KMS-11 (cell line): ENCODE measurements at regions not wholly inside any gene's neighbourhood (a gene's known extent, or its start where the extent isn't known, plus 50 kb on each side); places are given as distances from the start of the nearest gene placed in this dataset.

ENCODE experiments used
- H2AFZ ChIP-seq: fragments of 200-600 bp; sonication (generic); 2 replicates; pipeline ENCODE4 v1.6.1; 2016; ENCODE audit warnings: antibody characterized with exemption, mixed run types, low read depth
- H3K27ac ChIP-seq: fragments of 200-600 bp; sonication (generic); 2 replicates; pipeline ENCODE4 v1.6.1; 2016; ENCODE audit warnings: mild to moderate bottlenecking, mixed run types
- H3K27me3 ChIP-seq: fragments of 200-600 bp; sonication (generic); 2 replicates; pipeline ENCODE4 v1.6.1; 2017; ENCODE audit warnings: mild to moderate bottlenecking, low read depth, mixed run types, moderate library complexity; ENCODE audit not compliant: insufficient read depth
- H3K36me3 ChIP-seq: fragments of 200-600 bp; sonication (generic); 2 replicates; pipeline ENCODE4 v1.6.1; 2017; ENCODE audit warnings: mild to moderate bottlenecking, mixed run types; ENCODE audit not compliant: insufficient read depth
- H3K4me1 ChIP-seq: fragments of 200-600 bp; sonication (generic); 2 replicates; pipeline ENCODE4 v1.6.1; 2016; ENCODE audit warnings: mild to moderate bottlenecking, low read depth, mixed run types; ENCODE audit not compliant: poor library complexity, severe bottlenecking
- H3K4me2 ChIP-seq: fragments of 200-600 bp; sonication (generic); 2 replicates; pipeline ENCODE4 v1.7.0; 2016; ENCODE audit warnings: mild to moderate bottlenecking, mixed run types
- H3K4me3 ChIP-seq: fragments of 200-600 bp; sonication (generic); IDR thresholded peaks from 2 replicates; pipeline ENCODE4 v1.6.1; 2017; ENCODE audit warnings: low read depth, low read length, mixed read lengths; ENCODE audit not compliant: insufficient read depth
- H3K79me2 ChIP-seq: fragments of 200-600 bp; sonication (generic); 2 replicates; pipeline ENCODE4 v1.6.1; 2016; ENCODE audit warnings: low read depth, mixed run types; ENCODE audit not compliant: insufficient read depth
- H3K9ac ChIP-seq: fragments of 200-600 bp; sonication (generic); 2 replicates; pipeline ENCODE4 v1.6.1; 2016; ENCODE audit warnings: mild to moderate bottlenecking, mixed run types
- H4K20me1 ChIP-seq: fragments of 200-600 bp; sonication (generic); 2 replicates; pipeline ENCODE4 v1.6.1; 2016; ENCODE audit warnings: mild to moderate bottlenecking, mixed run types; ENCODE audit not compliant: insufficient read depth
- TF ChIP-seq, protein P1 (sequence below): fragments of 200-600 bp; sonication (generic); conservative IDR thresholded peaks from 2 replicates; pipeline ENCODE4 v1.6.1; 2017; ENCODE audit warnings: low read depth, mild to moderate bottlenecking, antibody characterized with exemption, low read length, moderate library complexity, mixed read lengths

DNA sequence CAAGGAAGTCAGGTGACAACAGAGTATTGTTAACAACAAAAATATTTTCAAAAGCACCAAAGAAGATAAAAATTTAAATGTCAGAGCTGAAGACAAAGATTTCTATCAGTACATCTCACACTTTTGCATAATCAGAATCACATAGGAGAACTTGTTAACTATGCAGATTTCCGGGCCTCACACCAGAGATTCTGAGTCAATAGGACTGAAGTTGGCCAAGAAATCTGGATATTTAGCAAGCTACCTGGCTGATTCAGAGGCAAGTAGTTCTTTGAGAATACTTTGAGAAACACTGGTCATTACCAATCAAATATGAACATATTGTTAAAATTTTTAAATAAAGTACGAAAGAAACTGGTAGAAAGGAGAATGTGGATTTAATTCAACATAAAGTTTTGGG is 80.5 kb upstream of the GLIS3 start:
- Histone ChIP-seq H3K79me2 (no peaks in the 10 kb centered on the region), H3K4me2 (no peak overlapping the region), H3K9ac (no peak overlapping the region), H3K27me3 (no peaks in the 10 kb centered on the region), H3K27ac (no peak overlapping the region), H3K36me3 (no peaks in the 10 kb centered on the region), H4K20me1 (no peaks in the 10 kb centered on the region), H2AFZ (no peak overlapping the region), H3K4me3 (no peak overlapping the region), H3K4me1 (no peaks in the 10 kb centered on the region)
- TF ChIP-seq, protein P1, sequence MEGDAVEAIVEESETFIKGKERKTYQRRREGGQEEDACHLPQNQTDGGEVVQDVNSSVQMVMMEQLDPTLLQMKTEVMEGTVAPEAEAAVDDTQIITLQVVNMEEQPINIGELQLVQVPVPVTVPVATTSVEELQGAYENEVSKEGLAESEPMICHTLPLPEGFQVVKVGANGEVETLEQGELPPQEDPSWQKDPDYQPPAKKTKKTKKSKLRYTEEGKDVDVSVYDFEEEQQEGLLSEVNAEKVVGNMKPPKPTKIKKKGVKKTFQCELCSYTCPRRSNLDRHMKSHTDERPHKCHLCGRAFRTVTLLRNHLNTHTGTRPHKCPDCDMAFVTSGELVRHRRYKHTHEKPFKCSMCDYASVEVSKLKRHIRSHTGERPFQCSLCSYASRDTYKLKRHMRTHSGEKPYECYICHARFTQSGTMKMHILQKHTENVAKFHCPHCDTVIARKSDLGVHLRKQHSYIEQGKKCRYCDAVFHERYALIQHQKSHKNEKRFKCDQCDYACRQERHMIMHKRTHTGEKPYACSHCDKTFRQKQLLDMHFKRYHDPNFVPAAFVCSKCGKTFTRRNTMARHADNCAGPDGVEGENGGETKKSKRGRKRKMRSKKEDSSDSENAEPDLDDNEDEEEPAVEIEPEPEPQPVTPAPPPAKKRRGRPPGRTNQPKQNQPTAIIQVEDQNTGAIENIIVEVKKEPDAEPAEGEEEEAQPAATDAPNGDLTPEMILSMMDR = no peak

DNA sequence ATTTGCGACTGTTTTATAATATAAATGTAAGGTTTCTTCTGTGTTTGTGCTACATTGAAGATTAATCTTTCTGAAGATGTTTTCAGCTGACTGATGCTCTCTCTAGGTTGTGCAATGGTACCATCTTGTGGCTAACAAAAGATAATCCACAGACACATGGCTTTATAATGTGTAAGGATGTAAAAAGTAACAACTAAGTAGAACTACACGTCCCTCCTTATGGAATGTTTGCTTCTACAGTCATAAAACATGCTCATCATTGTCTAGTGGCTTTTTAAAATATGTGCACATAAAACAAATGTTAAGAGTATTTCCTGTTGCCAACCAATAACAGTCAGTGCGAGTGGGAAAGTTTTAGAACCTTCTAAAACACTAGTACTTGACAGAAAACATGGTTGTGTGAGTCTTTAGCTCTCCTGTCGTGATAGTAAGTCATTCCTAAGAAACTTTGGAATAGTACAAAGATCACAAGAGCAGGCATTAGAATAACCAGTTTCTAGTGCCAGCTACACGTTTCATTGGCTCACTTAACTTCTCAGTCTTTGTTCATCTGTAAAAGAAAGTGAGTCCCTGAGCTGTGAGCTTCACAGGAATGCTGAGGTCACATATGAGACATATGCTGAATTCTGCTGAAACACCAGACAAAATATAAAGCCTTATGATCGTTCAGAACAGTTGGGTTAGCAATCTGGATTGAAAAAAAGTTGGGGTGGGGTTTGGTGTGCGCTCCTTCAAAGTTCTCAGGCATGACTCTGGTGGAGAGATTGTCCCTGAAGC is 75.7 kb upstream of the GLIS3 start:
- no peaks in the 10 kb centered on the region for H4K20me1 ChIP-seq
- H3K36me3 ChIP-seq = no peaks in the 10 kb centered on the region
- H3K27ac ChIP-seq = no peak overlapping the region
- H3K79me2 ChIP-seq = no peaks in the 10 kb centered on the region
- TF ChIP-seq, protein P1 = no peak
- H2AFZ ChIP-seq = no peak overlapping the region
- H3K27me3 ChIP-seq = no peaks in the 10 kb centered on the region
- H3K9ac ChIP-seq = no peak overlapping the region
- no peak overlapping the region for H3K4me3 ChIP-seq
- no peaks in the 10 kb centered on the region for H3K4me1 ChIP-seq
- H3K4me2 ChIP-seq = no peak overlapping the region

DNA sequence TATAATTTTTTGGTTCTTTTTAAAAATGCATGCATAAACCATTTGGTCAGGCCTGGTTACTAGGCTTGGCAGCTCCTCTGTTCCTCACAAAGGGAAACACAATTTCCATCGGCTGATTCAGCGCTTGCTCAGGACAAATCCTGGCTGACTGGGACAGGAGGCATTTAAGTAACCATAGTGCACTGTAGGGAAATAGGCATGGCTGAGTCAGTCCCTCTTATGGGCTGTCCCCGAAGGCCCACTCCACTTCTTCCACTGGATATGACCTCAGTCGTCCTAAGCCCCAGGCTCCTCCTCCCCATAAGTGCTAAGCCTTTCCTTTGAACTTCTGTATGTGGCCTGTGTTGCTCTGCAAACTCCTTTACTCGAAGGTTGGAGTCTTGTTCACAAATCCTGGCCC is 71.2 kb upstream of the GLIS3 start:
- Histone ChIP-seq H3K79me2 (no peaks in the 10 kb centered on the region), H3K4me2 (no peak overlapping the region), H2AFZ (no peak overlapping the region), H3K9ac (no peak overlapping the region), H3K27ac (no peak overlapping the region), H3K4me3 (no peak overlapping the region), H3K27me3 (no peaks in the 10 kb centered on the region), H3K4me1 (no peaks in the 10 kb centered on the region), H4K20me1 (no peaks in the 10 kb centered on the region), H3K36me3 (no peaks in the 10 kb centered on the region)
- TF ChIP-seq, protein P1 = no peak

DNA sequence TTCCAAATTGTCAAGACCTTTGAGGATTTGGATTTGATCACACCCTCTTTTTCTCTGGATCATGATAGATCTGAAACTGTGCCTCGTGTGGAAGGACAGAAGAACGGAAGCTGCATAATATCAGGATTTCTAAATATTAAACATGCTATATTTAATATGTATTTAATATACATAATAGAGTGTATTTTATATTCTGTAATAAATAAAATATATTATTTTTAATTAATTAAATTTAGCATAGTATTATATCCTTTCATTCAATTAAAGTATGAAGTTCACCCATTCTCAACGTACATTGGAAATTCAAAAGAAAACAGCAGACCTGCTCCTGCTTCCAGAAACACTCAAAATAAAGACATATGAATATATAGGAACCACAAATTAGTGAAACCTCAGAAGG is 70.6 kb upstream of the GLIS3 start:
- no peaks in the 10 kb centered on the region for H4K20me1 ChIP-seq
- H3K4me2 ChIP-seq = no peak overlapping the region
- H3K27ac ChIP-seq = no peak overlapping the region
- no peaks in the 10 kb centered on the region for H3K36me3 ChIP-seq
- no peak overlapping the region for H3K4me3 ChIP-seq
- H3K79me2 ChIP-seq = no peaks in the 10 kb centered on the region
- no peaks in the 10 kb centered on the region for H3K27me3 ChIP-seq
- TF ChIP-seq, protein P1 = no peak
- no peaks in the 10 kb centered on the region for H3K4me1 ChIP-seq
- no peak overlapping the region for H2AFZ ChIP-seq
- H3K9ac ChIP-seq = no peak overlapping the region
